ENCODE measurements at regions not wholly inside any gene's neighbourhood (a gene's known extent, or its start where the extent isn't known, plus 50 kb on each side); places are given as distances from the start of the nearest gene placed in this dataset.

GRCh38 chr6:169046021-169046420 lies 207.6 kb downstream of the THBS2 start:
- no TSS peak for BruUV-seq (replicated peaks)
- no peak overlapping the region for H2BK5ac ChIP-seq (ENCODE audit: low read depth, low read length, poor library complexity, severe bottlenecking)
- H3K4me2 ChIP-seq (ENCODE audit: low read depth, low read length): no peak overlapping the region
- in situ Hi-C loops (cut with MboI; ENCODE audit: low sequenced_read_pairs) (no loop called here), intact Hi-C loops (cut with micrococcal nuclease) (no loop called here), dilution Hi-C loops (cut with HindIII; ENCODE audit: low sequenced_read_pairs, unreplicated experiment) (no loop called here)
- H4K20me1 ChIP-seq (ENCODE audit: insufficient read depth, low read length): no peaks in the 10 kb centered on the region
- no peak overlapping the region for H2AK5ac ChIP-seq (ENCODE audit: low read depth, low read length)
- no peak overlapping the region for H4K91ac ChIP-seq (ENCODE audit: insufficient read depth, low read depth, low read length)
- ChIA-PET POLR2A (ENCODE audit: unreplicated experiment) (no interaction called here), CTCF (no interaction called here)
- no peak overlapping the region for H3K23ac ChIP-seq (ENCODE audit: low read depth, low read length)
- H3K27me3 ChIP-seq (ENCODE audit: control insufficient read depth, insufficient read depth, low read length): no peaks in the 10 kb centered on the region
- no peak overlapping the region for H4K5ac ChIP-seq (ENCODE audit: low read depth, low read length)
- H3K27ac ChIP-seq (ENCODE audit: insufficient read depth, low read length): no peak overlapping the region
- H3K9me3 ChIP-seq (ENCODE audit: control insufficient read depth, insufficient read depth, low read length): no peaks in the 10 kb centered on the region
- H3K18ac ChIP-seq (ENCODE audit: low read depth, low read length): no peak overlapping the region
- H4K8ac ChIP-seq (ENCODE audit: low read depth in 2 of 2, low read length in 2 of 2): no peak overlapping the region
- no peak overlapping the region for H3K4me3 ChIP-seq (ENCODE audit: insufficient read depth, low read depth, low read length)
- DNase-seq (no peak), ATAC-seq (ENCODE audit: low read depth) (no peak)
- H2AFZ ChIP-seq (replicated peaks; ENCODE audit: low read length, poor library complexity): no peak overlapping the region
- no peaks in the 10 kb centered on the region for H3K4me1 ChIP-seq (ENCODE audit: control insufficient read depth, insufficient read depth, low read length)
- no peak overlapping the region for H2BK15ac ChIP-seq (ENCODE audit: low read depth, low read length)
- no peaks in the 10 kb centered on the region for H3K36me3 ChIP-seq (ENCODE audit: control insufficient read depth, insufficient read depth, low read length)
- H3K14ac ChIP-seq (replicated peaks; ENCODE audit: low read depth, low read length): no peak overlapping the region
- no peak overlapping the region for H2BK120ac ChIP-seq (ENCODE audit: low read depth, low read length)
- H3K56ac ChIP-seq (ENCODE audit: extremely low read depth, insufficient read depth, low read length): no peak overlapping the region
- H3K79me1 ChIP-seq (ENCODE audit: low read depth in 1 of 2, low read length in 2 of 2): no peaks in the 10 kb centered on the region
- no peak overlapping the region for H3K4ac ChIP-seq (ENCODE audit: low read depth, low read length)
- no peak overlapping the region for H2BK20ac ChIP-seq (ENCODE audit: low read depth, low read length)
- TF ChIP-seq, protein P1, sequence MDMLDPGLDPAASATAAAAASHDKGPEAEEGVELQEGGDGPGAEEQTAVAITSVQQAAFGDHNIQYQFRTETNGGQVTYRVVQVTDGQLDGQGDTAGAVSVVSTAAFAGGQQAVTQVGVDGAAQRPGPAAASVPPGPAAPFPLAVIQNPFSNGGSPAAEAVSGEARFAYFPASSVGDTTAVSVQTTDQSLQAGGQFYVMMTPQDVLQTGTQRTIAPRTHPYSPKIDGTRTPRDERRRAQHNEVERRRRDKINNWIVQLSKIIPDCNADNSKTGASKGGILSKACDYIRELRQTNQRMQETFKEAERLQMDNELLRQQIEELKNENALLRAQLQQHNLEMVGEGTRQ (IDR thresholded peaks at IDR 0.05; ENCODE audit: low read depth, low read length): no peak
- TF ChIP-seq BHLHE40 (IDR thresholded peaks at IDR 0.05; ENCODE audit: low read depth, low read length): no peak
- no peak for TF ChIP-seq SMC3 (IDR thresholded peaks at IDR 0.05; ENCODE audit: low read depth, low read length)
- no peak for TF ChIP-seq RCOR1 (IDR thresholded peaks at IDR 0.05; ENCODE audit: insufficient replicate concordance, low read length)
- TF ChIP-seq FOS (IDR thresholded peaks at IDR 0.05; ENCODE audit: low read depth, low read length): no peak
- TF ChIP-seq RAD21 (IDR thresholded peaks at IDR 0.05; ENCODE audit: low read length): no peak
- TF ChIP-seq CEBPB (IDR thresholded peaks at IDR 0.05; ENCODE audit: low read depth, low read length): no peak
- TF ChIP-seq, protein P2, sequence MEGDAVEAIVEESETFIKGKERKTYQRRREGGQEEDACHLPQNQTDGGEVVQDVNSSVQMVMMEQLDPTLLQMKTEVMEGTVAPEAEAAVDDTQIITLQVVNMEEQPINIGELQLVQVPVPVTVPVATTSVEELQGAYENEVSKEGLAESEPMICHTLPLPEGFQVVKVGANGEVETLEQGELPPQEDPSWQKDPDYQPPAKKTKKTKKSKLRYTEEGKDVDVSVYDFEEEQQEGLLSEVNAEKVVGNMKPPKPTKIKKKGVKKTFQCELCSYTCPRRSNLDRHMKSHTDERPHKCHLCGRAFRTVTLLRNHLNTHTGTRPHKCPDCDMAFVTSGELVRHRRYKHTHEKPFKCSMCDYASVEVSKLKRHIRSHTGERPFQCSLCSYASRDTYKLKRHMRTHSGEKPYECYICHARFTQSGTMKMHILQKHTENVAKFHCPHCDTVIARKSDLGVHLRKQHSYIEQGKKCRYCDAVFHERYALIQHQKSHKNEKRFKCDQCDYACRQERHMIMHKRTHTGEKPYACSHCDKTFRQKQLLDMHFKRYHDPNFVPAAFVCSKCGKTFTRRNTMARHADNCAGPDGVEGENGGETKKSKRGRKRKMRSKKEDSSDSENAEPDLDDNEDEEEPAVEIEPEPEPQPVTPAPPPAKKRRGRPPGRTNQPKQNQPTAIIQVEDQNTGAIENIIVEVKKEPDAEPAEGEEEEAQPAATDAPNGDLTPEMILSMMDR (conservative IDR thresholded peaks at IDR 0.05; ENCODE audit: low read depth, low read length): no peak
- TF ChIP-seq, protein P3, sequence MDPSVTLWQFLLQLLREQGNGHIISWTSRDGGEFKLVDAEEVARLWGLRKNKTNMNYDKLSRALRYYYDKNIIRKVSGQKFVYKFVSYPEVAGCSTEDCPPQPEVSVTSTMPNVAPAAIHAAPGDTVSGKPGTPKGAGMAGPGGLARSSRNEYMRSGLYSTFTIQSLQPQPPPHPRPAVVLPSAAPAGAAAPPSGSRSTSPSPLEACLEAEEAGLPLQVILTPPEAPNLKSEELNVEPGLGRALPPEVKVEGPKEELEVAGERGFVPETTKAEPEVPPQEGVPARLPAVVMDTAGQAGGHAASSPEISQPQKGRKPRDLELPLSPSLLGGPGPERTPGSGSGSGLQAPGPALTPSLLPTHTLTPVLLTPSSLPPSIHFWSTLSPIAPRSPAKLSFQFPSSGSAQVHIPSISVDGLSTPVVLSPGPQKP (IDR thresholded peaks at IDR 0.05; ENCODE audit: borderline replicate concordance, low read depth, low read length): no peak
- no peak for TF ChIP-seq MAZ (IDR thresholded peaks at IDR 0.05; ENCODE audit: borderline replicate concordance, low read depth, low read length)
- TF ChIP-seq MAFK (IDR thresholded peaks at IDR 0.05; ENCODE audit: low read depth, low read length): no peak
- TF ChIP-seq RFX5 (IDR thresholded peaks at IDR 0.05; ENCODE audit: low read depth, low read length): no peak
- TF ChIP-seq CHD1 (IDR thresholded peaks at IDR 0.05; ENCODE audit: low read depth, low read length): no peak
- TF ChIP-seq NFE2L2 (IDR thresholded peaks at IDR 0.05; ENCODE audit: low read depth, low read length): no peak
- TF ChIP-seq POLR2A (IDR thresholded peaks at IDR 0.05; ENCODE audit: low read depth, low read length): no peak
- TF ChIP-seq MXI1 (IDR thresholded peaks at IDR 0.05; ENCODE audit: borderline replicate concordance, low read depth, low read length): no peak
- no peaks in the 10 kb centered on the region for H3K9me1 ChIP-seq (ENCODE audit: insufficient read depth, low read length)
- no peak overlapping the region for H2AK9ac ChIP-seq (replicated peaks; ENCODE audit: low read depth, low read length, poor library complexity)
- H3K9ac ChIP-seq (ENCODE audit: low read depth, low read length): no peak overlapping the region
